GM19455 (cell line): ENCODE measurements at regions not wholly inside any gene's neighbourhood (a gene's known extent, or its start where the extent isn't known, plus 50 kb on each side); places are given as distances from the start of the nearest gene placed in this dataset.

Experiments
- ATAC-seq: cut with Tn5 transposase; IDR thresholded peaks from one replicate; pipeline ENCODE4 v1.9.1; 2021; ENCODE audit not compliant: unreplicated experiment

DNA sequence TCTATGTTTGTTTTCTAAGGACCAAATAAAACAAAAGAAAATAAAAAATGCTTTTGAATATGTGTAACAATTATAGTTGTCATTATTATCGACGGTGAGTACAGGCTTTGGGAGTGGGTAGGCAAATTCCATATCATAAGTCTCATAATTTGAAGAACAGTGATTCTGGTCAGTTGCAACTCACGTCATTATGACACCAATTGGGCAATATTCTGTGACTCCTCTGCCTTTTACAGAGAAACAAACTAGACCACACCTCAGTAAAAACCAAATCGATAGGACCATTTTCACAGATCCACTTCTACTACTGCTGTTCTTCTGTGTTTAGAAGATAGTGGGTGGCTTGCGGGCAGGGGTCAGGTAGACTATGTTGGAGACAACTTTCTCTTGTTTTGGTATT, 250.1 kb downstream of the C4orf33 start:
- no peak for ATAC-seq

- no peak for ATAC-seq
Measured at GRCh38 chr4:129346734-129347133, 250.8 kb downstream of the C4orf33 start.

GRCh38 chr4:129350834-129351721, 255.1 kb downstream of the C4orf33 start:
- ATAC-seq = no peak

GRCh38 chr4:129352480-129352879, 256.5 kb downstream of the C4orf33 start:
- no peak for ATAC-seq

DNA sequence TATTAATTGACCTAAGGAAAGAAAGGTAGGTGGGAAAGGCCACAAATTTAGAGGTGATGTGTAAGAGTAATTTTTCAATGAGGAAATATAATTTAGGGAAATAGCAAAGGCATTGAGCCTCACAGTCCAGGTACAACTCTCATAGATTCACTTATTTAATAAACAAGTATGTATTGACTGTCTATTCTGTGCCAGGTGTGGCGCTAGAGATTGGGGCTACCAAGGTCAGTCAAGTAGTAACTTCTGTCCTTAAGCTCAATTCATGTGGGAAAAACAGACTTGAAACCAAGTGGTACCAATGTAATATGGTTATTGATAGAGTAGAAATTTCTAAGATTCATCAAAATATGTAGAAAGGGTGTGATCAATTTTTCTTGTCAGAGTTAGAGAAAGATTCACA, 257.5 kb downstream of the C4orf33 start:
- no peak for ATAC-seq

DNA sequence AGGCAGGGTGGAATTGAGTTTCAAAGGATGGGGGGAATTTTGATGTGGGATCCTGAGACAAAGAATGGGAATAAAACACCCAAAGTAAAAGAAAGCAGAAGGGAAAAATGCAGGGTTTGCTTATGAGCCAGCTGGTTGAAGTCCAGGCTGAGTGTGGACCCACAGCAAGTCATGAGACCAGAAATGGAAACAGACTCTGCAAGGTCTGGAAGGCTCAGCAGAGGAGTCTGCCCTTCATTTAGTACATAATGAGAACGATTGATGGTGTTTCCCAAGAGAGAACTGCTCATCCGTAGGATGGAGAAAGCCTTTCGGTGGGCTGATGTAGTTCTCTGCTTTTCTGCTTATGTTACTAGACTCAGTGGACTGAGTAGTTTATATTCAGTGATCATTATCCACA, 259.1 kb downstream of the C4orf33 start:
- no peak for ATAC-seq

GRCh38 chr4:129355516-129355915, 259.6 kb downstream of the C4orf33 start:
- ATAC-seq = no peak

DNA sequence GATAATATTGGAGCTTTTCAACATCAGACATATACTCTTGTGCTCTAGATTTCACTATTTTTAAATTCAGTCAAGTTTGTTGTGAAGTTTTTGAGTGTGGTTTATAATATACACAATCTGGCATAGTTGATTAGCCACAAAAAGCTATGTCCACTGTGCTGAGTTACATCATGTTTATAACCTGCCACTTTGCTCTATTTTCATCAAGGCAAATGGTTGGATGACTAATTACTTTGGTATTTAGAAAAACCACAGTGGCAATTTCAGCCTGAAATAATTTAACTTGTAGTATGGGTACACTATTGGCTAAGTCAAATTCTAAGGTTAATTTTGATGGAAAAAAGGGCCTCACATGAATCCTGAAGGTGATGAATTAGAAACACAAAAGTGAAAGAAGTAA, 262.6 kb downstream of the C4orf33 start:
- no peak for ATAC-seq

DNA sequence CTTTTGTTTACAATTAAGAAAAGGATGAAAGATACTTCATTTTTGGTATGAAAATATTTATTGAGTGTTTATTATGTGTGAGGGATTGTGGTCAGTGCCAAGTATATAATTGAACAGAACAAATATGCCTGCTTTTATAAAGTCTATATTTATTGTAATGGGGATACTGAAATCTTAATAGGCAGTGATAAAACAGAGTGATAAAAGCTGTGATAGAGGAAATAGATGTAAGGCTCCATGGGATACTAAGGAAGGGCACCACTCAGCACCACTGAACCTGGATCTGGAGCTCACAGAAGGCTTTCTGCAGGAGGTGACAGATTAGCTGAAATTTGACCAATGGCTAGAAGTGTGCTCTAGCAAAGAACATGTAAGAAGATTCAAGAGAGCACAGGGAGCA, 263.5 kb downstream of the C4orf33 start:
- no peak for ATAC-seq

DNA sequence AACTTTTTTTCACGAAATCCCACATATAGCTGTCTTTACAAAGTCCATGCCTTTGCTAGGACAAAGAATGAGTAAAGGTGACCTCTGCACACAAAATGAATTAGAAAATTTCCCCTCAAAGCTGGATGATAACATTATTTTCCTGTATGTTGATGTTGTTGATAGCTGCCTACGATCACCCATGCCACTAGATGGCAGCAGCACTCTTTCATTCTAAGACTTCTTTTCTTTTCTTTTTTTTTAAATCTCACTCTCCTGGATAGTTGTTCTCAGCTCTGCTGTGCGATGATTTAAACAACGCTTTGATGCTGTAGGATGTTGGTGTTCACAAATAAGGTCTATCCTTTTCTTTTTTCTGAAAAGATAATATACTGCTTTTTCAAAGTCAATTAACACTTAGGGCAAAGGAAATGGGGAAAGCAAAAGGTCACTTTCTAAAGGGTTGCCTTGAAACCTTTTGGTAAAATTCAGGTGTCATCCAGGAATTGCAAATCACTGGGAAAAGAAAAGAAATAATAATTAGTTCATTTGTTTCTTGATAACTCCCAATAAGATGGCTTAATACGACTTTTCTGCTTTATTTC, 266.8 kb downstream of the C4orf33 start:
- ATAC-seq = peak; percentile 87

- no peak for ATAC-seq
Measured at GRCh38 chr4:129364747-129365452, 268.9 kb downstream of the C4orf33 start.

- no peak for ATAC-seq
Measured at GRCh38 chr4:129369361-129370010, 273.5 kb downstream of the C4orf33 start.

DNA sequence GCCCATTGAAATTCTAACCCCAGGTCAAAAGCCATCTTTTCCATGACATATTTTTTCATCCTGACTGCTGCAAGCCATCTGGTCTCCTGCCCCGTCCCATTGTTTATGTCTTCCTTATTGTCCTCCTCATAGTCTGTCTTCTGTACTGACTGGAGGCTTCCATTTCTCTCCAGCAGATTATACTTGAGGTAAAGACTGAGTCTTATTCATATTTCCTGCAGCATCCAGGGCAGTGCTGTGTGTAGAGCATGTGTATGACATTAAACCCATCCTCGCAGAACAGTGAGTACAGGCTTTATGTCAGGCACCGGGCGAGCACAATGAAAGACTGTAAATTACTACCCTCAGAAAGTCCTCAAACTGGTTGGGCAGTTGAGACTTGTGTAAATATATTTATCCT, 275.1 kb downstream of the C4orf33 start:
- no peak for ATAC-seq

GRCh38 chr4:129371926-129372325, 276.0 kb downstream of the C4orf33 start:
- no peak for ATAC-seq

GRCh38 chr4:129377131-129377845, 281.3 kb downstream of the C4orf33 start:
- no peak for ATAC-seq

DNA sequence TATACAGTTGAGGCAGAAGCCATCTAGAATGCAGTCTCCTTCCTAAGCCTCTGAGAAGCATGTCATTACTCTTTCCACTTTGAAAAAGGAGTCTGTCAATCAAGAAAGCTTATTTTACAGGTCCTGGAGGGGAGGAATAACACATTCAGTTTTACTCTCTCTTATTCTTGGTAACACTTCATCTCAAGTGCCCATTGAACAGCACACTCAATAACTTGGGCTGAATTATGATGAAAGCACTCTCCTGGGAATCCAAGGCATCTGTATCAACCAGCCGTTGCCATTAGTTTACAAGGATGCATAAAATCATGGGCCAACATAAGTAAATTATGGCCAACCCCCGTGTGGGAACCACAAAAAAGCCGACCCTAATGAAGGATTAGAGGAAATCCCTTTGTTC, 282.4 kb downstream of the C4orf33 start:
- no peak for ATAC-seq

GRCh38 chr4:129379429-129379828, 283.5 kb downstream of the C4orf33 start:
- ATAC-seq = no peak

- no peak for ATAC-seq
Measured at GRCh38 chr4:129384974-129385373, 289.0 kb downstream of the C4orf33 start.

- ATAC-seq = no peak
Measured at GRCh38 chr4:129387666-129388065, 291.7 kb downstream of the C4orf33 start.

DNA sequence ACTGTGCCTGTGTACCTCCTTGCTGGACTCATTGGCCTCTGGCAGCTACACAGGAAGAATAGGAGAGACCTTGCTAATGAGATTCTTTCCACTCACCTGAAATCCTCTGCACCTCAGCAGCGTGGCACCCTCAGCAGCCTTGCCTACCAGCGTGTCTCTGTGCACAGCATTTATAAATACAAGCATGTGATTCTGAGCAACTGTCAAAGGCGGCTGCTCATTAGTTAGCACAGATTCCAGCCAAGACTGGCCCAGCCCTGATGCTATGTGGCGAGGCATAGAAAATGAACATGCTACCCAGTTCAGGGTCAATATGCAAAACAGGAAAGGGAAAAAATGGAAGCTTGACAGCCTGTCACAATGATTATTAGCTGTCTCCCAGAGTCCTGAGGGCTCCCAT, 298.0 kb downstream of the C4orf33 start:
- no peak for ATAC-seq

DNA sequence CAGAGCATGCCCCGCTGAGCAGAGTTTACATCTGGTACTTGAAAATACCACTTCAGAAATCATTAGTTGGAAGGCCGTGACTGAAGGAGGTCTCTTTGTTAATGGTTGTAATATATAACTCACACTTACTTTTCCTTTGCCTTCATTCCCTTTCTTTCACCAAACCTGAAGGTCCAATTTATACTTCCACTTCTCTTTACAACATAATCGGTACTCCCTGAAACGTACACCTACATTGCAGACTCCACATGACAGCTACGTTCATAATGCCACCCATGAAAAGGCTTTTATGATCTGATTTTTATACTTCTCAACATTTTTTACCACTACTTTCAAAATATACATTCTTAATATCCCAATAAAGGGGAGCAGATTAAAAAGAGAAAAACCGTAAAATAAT, 298.7 kb downstream of the C4orf33 start:
- no peak for ATAC-seq
